ENCODE measurements at regions not wholly inside any gene's neighbourhood (a gene's known extent, or its start where the extent isn't known, plus 50 kb on each side); places are given as distances from the start of the nearest gene placed in this dataset.

DNA sequence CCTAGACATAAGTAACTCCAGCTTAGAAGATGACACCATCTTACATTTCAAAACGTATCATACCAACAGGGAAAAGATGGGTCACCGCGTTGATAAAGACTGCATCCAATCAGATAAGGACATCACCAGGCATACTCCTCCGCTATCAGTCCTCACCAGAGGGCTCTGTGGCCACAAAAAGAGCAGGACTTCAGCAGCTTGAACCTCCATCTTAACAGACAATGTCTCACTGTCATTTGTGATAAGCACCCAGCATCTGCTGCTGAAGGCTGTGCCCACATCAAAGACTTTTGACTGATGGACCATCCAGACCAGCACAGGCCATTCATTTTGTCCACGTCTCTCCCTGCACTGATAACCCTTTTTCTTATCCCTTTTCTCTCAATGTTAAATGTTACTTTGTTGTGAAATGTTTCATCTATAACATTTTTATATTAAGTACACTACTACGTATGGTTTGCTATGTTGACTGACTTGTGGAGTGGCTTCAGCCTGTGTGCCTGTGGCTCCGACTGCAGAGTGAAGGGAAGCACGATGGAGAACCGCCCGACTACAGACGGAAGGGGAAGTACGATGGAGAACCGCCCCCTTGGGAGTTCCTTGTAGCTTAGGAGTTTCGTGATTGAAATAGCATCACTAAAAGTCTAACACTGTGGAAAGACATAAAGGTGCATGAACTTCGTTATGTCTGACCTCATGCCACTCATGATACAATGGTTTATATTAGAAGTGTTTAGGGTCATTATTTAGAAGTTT, 595.4 kb upstream of the AGA start:
- DNase-seq (ENCODE audit: low read depth in 2 of 2), result no peak

GRCh38 chr4:178056996-178057395, 614.8 kb upstream of the AGA start:
- DNase-seq (ENCODE audit: low read depth in 2 of 2), result no peak

- no peak for DNase-seq (ENCODE audit: low read depth in 2 of 2)
Observed at GRCh38 chr4:178063568-178063967, 621.3 kb upstream of the AGA start.

- no peak for DNase-seq (ENCODE audit: low read depth in 2 of 2)
Observed at GRCh38 chr4:178066338-178066941, 624.2 kb upstream of the AGA start.

DNA sequence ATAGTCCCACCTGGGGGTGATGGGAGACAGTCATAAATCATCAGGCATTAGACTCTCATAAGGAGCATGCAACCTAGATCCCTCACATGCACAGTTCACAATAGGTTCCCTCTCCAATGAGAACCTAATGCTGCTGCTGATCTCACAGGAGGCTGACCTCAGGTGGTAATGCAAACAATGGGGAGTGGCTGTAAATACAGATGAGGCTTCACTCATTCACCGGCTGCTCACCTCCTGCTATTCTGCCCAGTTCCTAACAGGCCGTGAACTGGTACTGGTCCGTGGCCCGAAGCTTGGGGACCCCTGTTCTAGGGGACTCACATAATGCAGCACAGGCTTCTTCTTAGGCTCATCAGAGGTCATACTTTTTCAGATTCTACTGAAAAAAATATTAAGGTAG, 625.9 kb upstream of the AGA start:
- no peak for DNase-seq (ENCODE audit: low read depth in 2 of 2)

GRCh38 chr4:178070163-178070562, 627.9 kb upstream of the AGA start:
- no peak for DNase-seq (ENCODE audit: low read depth in 2 of 2)

DNA sequence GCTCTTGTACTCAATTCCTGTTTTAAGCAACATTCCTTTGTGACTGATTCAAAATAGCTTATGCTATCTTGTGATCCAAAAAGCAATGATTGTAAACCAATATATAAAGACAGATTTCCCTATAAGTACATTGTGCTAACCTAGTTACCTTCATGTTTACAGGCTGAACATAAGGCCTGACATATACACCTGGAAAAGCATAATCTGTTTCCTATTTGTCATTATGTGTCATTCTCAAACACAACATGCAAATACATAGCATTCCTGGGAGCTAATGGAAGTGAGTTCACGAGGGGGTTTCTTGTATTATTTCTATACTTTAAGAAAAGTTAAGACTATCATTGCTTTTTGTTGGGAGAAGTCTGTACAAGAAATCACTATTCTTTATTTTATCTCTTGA, 638.1 kb upstream of the AGA start:
- no peak for DNase-seq (ENCODE audit: low read depth in 2 of 2)

GRCh38 chr4:178081176-178081575, 638.9 kb upstream of the AGA start:
- DNase-seq (ENCODE audit: low read depth in 2 of 2), result peak; percentile 18 to 30

- no peak for DNase-seq (ENCODE audit: low read depth in 2 of 2)
Observed at GRCh38 chr4:178081896-178082295, 639.7 kb upstream of the AGA start.

- peak; percentile 19 to 30 for DNase-seq (ENCODE audit: low read depth in 2 of 2)
Observed at GRCh38 chr4:178082906-178083305, 640.7 kb upstream of the AGA start.

DNA sequence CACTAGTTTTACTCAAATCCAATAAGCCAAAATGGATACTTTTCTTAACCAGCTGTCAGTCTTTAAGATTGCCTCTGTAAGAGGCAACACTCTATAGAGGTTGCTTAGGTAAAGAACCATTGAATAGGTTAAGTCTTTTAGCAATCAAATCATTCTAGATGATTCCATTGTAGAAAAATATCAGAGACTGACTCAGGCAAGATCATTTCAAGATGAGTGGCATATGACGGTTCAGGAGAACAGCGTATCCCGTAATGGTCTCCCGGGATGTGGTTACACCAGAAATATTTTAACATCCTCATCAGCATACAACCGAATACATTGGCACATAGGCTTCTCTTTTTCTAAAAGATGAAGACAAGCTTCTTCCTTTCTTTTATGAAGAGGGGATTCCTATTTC, 641.7 kb upstream of the AGA start:
- no peak for DNase-seq (ENCODE audit: low read depth in 2 of 2)

DNA sequence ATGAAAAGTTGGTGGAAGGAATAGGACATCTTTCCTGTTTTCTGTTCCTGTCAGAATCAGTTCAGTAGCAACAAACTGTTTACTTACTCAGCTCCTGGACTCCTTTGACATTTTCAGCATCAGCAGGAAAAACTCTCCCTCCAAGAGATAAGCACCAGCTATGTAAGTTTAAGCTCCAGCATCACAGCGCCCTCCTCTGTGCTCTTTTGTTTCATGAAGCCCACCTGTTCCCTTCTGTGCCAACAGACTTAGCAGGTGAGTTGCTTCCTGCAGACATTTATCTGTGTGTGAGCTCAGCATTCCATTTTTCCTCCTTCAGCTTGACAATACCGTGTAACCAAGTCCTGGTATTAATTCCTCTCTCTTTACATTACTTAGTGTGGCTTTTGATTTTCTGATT, 644.1 kb upstream of the AGA start:
- no peak for DNase-seq (ENCODE audit: low read depth in 2 of 2)

GRCh38 chr4:178090640-178091411, 648.6 kb upstream of the AGA start:
- no peak for DNase-seq (ENCODE audit: low read depth in 2 of 2)

- DNase-seq (ENCODE audit: low read depth in 2 of 2), result no peak
Observed at GRCh38 chr4:178102139-178102538, 659.9 kb upstream of the AGA start.

DNA sequence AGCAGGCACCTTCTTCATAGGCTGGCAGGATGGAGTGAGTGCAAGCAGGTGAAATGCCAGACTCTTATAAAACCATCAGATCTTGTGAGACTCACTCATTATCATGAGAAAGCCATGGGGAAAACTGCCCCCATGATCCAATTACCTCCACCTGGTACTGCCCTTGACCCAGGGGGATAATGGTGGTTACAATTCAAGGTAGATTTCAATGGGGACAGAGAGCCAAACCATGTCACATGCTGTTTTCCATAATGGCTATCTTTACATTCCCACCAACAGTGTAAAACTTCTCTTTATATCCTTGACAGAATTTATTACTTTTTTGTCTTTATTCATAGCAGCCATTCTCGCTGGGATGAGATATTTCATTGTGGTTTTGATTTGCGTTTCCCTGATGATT, 663.0 kb upstream of the AGA start:
- no peak for DNase-seq (ENCODE audit: low read depth in 2 of 2)

DNA sequence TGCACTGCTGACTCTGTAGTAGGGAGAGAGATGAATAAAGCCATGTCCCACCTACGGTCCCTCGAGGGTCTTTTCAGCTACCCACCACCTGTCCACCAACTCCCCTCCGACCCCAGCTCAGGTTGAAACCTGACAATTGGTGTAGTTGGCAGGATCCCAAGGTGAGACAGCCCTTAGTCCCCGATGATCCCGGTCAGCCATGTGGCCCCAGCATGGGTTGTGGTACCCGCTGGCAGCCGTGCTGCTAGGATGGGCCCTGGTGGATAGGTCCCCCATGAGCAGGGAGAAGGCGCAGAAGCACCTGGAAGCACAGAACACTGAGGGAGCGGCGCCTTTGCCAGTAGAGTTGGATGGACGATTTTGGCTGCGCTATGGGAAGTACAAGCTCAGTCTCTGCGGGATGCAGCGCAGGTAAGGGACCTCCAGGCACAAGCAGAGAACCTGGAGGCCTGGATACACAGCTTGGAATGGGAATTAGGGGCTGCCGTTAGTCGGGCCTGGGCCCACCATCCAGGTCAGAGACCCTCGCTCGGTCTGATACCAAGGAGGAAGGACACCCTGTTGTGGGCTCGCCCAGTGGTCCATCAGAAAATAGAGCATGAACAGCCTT, 694.6 kb upstream of the AGA start:
- no peak for DNase-seq (ENCODE audit: low read depth in 2 of 2)

- DNase-seq (ENCODE audit: low read depth in 2 of 2), result no peak
Observed at GRCh38 chr4:178137732-178138471, 695.7 kb upstream of the AGA start.

DNA sequence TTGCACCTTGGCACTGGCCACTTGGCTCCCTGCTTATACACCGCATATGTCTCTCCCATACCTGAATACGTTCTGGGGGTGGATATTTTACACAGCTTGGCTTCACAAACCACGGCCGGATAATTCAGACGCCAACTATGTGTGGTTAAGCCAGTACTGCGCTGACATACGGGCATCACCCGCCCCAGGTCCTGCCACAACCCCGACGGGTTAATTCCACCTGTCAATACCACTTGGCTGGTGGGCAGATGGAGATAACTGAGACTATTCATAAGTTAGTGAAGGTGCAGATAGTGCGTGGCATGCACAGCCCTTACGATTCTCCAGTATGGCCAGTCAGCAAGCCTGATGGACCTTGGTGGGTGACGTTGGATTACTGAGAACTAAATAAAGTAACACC, 696.3 kb upstream of the AGA start:
- no peak for DNase-seq (ENCODE audit: low read depth in 2 of 2)

- no peak for DNase-seq (ENCODE audit: low read depth in 2 of 2)
Observed at GRCh38 chr4:178140326-178140915, 698.2 kb upstream of the AGA start.

DNA sequence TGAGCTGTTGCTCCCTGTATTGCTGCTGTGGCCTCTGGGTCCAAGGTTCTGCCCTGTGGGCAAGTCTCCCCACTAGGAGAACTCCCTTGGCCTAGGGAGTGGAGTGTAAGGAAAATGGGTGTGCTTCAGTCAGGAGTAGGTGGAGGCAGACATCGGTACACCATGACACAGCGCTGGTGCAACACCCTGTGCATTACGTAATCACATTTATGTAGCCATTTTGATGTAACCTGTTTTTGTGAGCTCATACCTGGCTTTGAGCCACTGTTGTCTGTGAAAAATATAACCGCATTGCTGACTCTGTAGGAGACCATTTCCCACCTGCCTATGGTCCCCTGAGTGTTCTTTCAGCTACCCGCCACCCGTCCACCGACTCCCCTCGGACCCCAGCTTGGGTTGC, 700.5 kb upstream of the AGA start:
- DNase-seq (ENCODE audit: low read depth in 2 of 2), result no peak

GRCh38 chr4:178148106-178148505, 705.9 kb upstream of the AGA start:
- DNase-seq (ENCODE audit: low read depth in 2 of 2), result no peak
